Vagina (tissue), 2 donors: ENCODE measurements at regions not wholly inside any gene's neighbourhood (a gene's known extent, or its start where the extent isn't known, plus 50 kb on each side); places are given as distances from the start of the nearest gene placed in this dataset.

Experiments used
- DNase-seq, 2 donors: peaks; one replicate each; pipeline ENCODE4 v3.0.0-alpha.2; 2017; ENCODE audit errors: extremely low spot score in 2 of 2
- H3K27ac ChIP-seq: fragments of 200-600 bp; sonication (generic); one replicate; pipeline ENCODE4 v1.5.1; 2019
- H3K27me3 ChIP-seq: fragments of 200-600 bp; sonication (generic); one replicate; pipeline ENCODE4 v1.5.1; 2019
- H3K36me3 ChIP-seq, 2 donors: fragments of 200-600 bp; sonication (generic); one replicate each; pipeline ENCODE4 v1.5.1; 2017 to 2019
- H3K4me1 ChIP-seq: fragments of 200-600 bp; sonication (generic); one replicate; pipeline ENCODE4 v1.5.1; 2019
- H3K4me3 ChIP-seq, 2 donors: fragments of 200-600 bp; sonication (generic); 1 replicate in 1 of 2; 2 replicates in 1 of 2; pipeline ENCODE4 v1.5.1; 2016 to 2019
- H3K9me3 ChIP-seq: fragments of 200-600 bp; sonication (generic); one replicate; pipeline ENCODE4 v1.5.1; 2019
- POLR2A ChIP-seq, 2 donors: fragments of 450-650 bp; IDR thresholded peaks; one replicate each; pipeline ENCODE4 v1.6.1; 2017; ENCODE audit warnings: antibody characterized with exemption in 2 of 2, mild to moderate bottlenecking in 2 of 2, moderate library complexity in 2 of 2
- POLR2AphosphoS5 ChIP-seq, 2 donors: sonication (generic); formaldehyde crosslinking; IDR thresholded peaks; one replicate each; pipeline ENCODE4 v1.9.0; 2017; ENCODE audit warnings: antibody characterized with exemption in 2 of 2, mild to moderate bottlenecking in 2 of 2, low read depth in 1 of 2; ENCODE audit not compliant: insufficient read depth in 1 of 2
- intact Hi-C: fragments of 100-400 bp; cut with DNase I; formaldehyde crosslinking; loops from one replicate; pipeline ENCODE4 v1.15.1; 2023
- TF ChIP-seq, protein P1 (sequence below), 3 experiments: fragments of 450-650 bp in 2 of 3; fragments of 200-600 bp in 1 of 3; sonication (generic) in 1 of 3; IDR thresholded peaks; one replicate each; pipeline ENCODE4 v1.5.1; 2017 to 2019; ENCODE audit warnings: antibody characterized with exemption in 3 of 3, mild to moderate bottlenecking in 2 of 3, moderate library complexity in 2 of 3

DNA sequence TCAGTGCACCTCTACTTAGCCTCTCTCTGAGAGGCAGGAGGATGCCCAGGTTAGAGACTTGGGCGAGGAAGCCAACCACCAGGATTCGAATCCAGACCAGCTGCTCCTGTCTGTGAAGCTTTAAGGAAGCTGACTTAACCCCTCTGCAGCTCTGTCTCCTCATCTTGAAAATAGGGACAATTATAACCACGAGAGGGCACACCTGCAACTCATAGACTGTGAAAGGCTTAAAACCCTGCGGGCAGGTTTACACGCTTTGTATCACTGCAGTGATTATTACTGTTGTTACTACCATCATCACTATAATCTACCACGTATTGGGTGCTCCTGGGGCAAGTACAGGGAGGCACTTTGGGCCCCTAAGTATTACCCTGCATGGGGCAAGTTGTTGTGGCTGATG lies 379.8 kb downstream of the VRK1 start:
- Histone ChIP-seq H3K36me3 (no peaks in the 10 kb centered on the region), H3K9me3 (no peaks in the 10 kb centered on the region), H3K27ac (no peak overlapping the region), H3K27me3 (no peaks in the 10 kb centered on the region), H3K4me3 (no peak overlapping the region), H3K4me1 (no peaks in the 10 kb centered on the region)
- intact Hi-C loops: no loop called here
- TF ChIP-seq POLR2AphosphoS5 (IDR thresholded peaks at IDR 0.05; ENCODE audit: insufficient read depth in 1 of 2, low read depth in 1 of 2): no peak
- TF ChIP-seq, protein P1, sequence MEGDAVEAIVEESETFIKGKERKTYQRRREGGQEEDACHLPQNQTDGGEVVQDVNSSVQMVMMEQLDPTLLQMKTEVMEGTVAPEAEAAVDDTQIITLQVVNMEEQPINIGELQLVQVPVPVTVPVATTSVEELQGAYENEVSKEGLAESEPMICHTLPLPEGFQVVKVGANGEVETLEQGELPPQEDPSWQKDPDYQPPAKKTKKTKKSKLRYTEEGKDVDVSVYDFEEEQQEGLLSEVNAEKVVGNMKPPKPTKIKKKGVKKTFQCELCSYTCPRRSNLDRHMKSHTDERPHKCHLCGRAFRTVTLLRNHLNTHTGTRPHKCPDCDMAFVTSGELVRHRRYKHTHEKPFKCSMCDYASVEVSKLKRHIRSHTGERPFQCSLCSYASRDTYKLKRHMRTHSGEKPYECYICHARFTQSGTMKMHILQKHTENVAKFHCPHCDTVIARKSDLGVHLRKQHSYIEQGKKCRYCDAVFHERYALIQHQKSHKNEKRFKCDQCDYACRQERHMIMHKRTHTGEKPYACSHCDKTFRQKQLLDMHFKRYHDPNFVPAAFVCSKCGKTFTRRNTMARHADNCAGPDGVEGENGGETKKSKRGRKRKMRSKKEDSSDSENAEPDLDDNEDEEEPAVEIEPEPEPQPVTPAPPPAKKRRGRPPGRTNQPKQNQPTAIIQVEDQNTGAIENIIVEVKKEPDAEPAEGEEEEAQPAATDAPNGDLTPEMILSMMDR (IDR thresholded peaks at IDR 0.05): no peak
- no peak for TF ChIP-seq POLR2A (IDR thresholded peaks at IDR 0.05)
- DNase-seq: no peak

DNA sequence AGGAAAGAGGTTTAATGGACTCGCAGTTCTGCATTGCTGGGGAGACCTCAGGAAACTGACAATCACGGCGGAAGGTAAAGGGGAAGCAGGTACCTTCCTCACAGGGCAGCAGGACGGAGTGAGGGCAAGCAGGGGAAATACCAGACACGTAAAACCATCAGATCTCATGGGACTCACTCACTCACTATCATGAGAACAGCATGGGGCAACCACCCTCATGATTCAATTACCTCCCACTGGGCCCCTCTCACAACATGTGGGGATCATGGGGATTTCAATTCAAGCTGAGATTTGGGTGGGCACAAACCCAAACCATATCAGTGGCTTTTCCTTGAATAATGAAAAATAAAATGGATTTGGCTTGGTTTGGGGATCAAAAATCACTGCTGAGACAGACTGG lies 380.5 kb downstream of the VRK1 start:
- TF ChIP-seq POLR2AphosphoS5 (IDR thresholded peaks at IDR 0.05; ENCODE audit: insufficient read depth in 1 of 2, low read depth in 1 of 2) (no peak), POLR2A (IDR thresholded peaks at IDR 0.05) (no peak)
- TF ChIP-seq, protein P1 (IDR thresholded peaks at IDR 0.05): no peak
- Histone ChIP-seq H3K4me1 (no peaks in the 10 kb centered on the region), H3K9me3 (no peaks in the 10 kb centered on the region), H3K27me3 (no peaks in the 10 kb centered on the region), H3K4me3 (no peak overlapping the region), H3K36me3 (no peaks in the 10 kb centered on the region), H3K27ac (no peak overlapping the region)
- no peak for DNase-seq
- intact Hi-C loops: no loop called here

DNA sequence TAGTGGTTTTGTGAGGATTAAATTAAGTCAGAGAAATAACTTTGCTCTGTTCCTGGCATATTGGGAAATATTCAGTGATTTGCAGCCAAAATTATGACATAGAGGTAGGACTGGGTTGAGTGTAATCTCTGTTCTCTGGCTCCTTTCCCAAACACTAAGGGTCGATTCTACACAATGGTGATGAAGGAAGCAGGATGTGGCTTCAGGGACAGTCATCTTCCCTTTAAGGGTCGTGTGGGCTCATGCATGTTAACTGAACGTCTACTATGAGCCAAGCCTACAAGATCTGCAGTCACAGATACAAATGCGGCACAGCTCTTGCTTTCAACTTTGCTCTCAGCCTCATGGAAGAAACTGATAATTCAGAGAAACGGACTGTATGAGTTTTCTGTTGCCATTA lies 381.6 kb downstream of the VRK1 start:
- H3K36me3 ChIP-seq: no peaks in the 10 kb centered on the region
- no peaks in the 10 kb centered on the region for H3K9me3 ChIP-seq
- no peak overlapping the region for H3K4me3 ChIP-seq
- no peaks in the 10 kb centered on the region for H3K27me3 ChIP-seq
- TF ChIP-seq, protein P1 (IDR thresholded peaks at IDR 0.05): no peak
- no peak for TF ChIP-seq POLR2AphosphoS5 (IDR thresholded peaks at IDR 0.05; ENCODE audit: insufficient read depth in 1 of 2, low read depth in 1 of 2)
- H3K4me1 ChIP-seq: no peaks in the 10 kb centered on the region
- H3K27ac ChIP-seq: no peak overlapping the region
- intact Hi-C loops: no loop called here
- DNase-seq: no peak

DNA sequence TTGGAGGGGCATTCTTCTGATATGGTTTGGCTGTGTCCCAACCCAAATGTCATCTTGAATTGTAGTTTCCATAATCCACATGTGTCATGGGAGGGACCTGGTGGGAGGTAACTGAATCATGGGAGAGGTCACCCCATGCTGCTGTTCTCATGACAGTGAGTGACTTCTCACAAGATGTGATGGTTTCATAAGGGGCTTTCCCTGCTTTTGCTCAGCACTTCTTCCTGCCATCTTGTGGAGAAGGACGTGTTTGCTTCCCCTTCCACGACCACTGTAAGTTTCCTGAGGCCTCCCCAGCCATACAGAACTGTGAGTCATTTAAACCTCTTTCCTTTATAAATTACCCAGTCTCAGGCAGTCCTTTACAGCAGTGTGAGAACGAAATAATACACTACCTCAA lies 382.4 kb downstream of the VRK1 start:
- Histone ChIP-seq H3K9me3 (no peaks in the 10 kb centered on the region), H3K27ac (no peak overlapping the region), H3K27me3 (no peaks in the 10 kb centered on the region), H3K4me1 (no peaks in the 10 kb centered on the region), H3K4me3 (no peak overlapping the region), H3K36me3 (no peaks in the 10 kb centered on the region)
- TF ChIP-seq, protein P1 (IDR thresholded peaks at IDR 0.05): no peak
- TF ChIP-seq POLR2A (IDR thresholded peaks at IDR 0.05) (no peak), POLR2AphosphoS5 (IDR thresholded peaks at IDR 0.05; ENCODE audit: insufficient read depth in 1 of 2, low read depth in 1 of 2) (no peak)
- intact Hi-C loops: no loop called here
- DNase-seq: no peak

DNA sequence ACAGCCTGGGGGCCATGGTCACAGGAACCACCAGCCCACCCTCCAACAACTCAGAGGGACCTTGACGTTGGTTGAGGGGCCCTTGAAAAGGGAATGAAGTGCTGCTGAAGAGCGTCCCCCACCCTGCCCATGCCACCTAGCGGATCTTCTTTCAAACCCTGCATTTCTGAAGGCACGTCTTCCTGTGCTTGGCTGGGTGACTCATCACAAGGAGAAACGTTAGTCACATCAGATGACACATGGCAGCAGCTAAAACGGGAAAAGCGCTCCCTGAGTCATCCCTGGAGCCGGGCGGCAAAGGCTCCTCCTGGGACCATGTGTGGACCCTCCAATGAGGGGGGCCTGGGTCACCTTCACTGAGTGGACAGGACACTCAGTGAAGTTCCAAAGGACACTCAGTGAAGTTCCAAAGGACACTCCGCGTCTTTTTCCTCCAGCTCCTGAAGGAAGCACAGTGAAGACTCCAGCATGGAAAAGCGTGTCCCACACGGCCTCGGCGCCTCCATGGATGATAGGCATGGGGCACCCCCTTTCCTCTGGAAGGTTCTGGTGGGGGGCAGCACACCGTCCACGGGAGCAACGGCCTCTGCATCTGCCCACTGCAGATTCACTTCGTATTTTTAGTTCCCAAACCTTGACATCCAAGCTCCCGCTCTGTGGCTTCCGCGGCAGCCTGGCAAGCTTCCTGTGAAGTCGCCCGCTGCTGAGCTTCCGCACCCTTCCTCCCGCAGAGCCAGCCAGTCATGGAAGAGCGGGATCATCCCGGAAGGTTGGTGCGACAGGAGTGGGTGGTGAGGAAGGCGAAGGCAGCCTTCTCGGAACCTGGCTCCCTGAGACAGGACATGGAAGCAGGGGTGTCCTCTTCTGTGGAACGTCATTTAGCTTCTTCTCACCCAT lies 383.4 kb downstream of the VRK1 start:
- no peaks in the 10 kb centered on the region for H3K9me3 ChIP-seq
- H3K4me1 ChIP-seq: no peaks in the 10 kb centered on the region
- intact Hi-C loops: no loop called here
- H3K27me3 ChIP-seq: no peaks in the 10 kb centered on the region
- H3K4me3 ChIP-seq: no peak overlapping the region
- TF ChIP-seq POLR2A (IDR thresholded peaks at IDR 0.05) (no peak), POLR2AphosphoS5 (IDR thresholded peaks at IDR 0.05; ENCODE audit: insufficient read depth in 1 of 2, low read depth in 1 of 2) (no peak)
- TF ChIP-seq, protein P1 (IDR thresholded peaks at IDR 0.05): no peak
- H3K27ac ChIP-seq: no peak overlapping the region
- no peak for DNase-seq
- H3K36me3 ChIP-seq: no peaks in the 10 kb centered on the region
